SK-N-MC (cell line): ENCODE measurements at regions not wholly inside any gene's neighbourhood (a gene's known extent, or its start where the extent isn't known, plus 50 kb on each side); places are given as distances from the start of the nearest gene placed in this dataset.

Experiments
- EZH2 ChIP-seq: fragments of 200-600 bp; sonication (generic); IDR thresholded peaks from one replicate; pipeline ENCODE4 v1.6.1; 2017; ENCODE audit warnings: antibody characterized with exemption
- POLR2AphosphoS5 ChIP-seq: IDR thresholded peaks from 2 replicates; pipeline ENCODE4 v1.6.1; 2012; ENCODE audit warnings: mild to moderate bottlenecking, low read depth, low read length, borderline replicate concordance

GRCh38 chr7:110386913-110387312 lies 704.0 kb upstream of the LRRN3 start:
- no peak for TF ChIP-seq EZH2
- TF ChIP-seq POLR2AphosphoS5, result no peak
